Omental fat pad (tissue), 3 donors: ENCODE measurements at regions not wholly inside any gene's neighbourhood (a gene's known extent, or its start where the extent isn't known, plus 50 kb on each side); places are given as distances from the start of the nearest gene placed in this dataset.
"Not testable (repeated sequence)": the region's sequence is repeated elsewhere in the genome, so short reads cannot be mapped to it uniquely, and the experiment has no call there.

ENCODE experiments used
- ATAC-seq: fragments of 150-250 bp; one replicate; pipeline ENCODE4 v1.9.1; 2016; ENCODE audit warnings: mild to moderate bottlenecking, moderate library complexity; ENCODE audit not compliant: low FRiP score
- DNase-seq: peaks from one replicate; pipeline ENCODE4 v3.0.0-alpha.2; 2019; ENCODE audit warnings: low spot score
- TF ChIP-seq, protein P1 (sequence below), 3 donors: fragments of 450-650 bp; IDR thresholded peaks; one replicate each; pipeline ENCODE4 v1.5.1; 2016 to 2017; ENCODE audit warnings: antibody characterized with exemption in 3 of 3, mild to moderate bottlenecking in 3 of 3, moderate library complexity in 2 of 3

DNA sequence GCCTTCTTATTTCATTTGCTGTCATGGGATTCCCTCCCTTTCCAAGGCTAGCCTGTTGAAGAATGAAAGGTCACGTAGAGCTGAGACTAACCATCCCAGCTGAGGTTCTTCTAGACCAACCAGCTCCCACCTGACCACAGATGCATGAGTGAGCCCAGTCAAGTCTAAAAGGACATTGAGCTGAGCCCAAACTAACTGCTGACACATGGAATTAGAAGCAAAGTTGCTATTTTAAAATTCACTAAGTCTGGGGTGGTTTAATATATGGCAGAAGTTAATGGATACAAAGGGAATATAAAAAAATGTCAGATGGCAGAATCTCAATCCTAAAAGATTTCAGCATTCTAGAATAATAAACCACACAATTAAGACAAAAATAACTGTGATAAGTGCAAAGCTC, 118.9 kb upstream of the RASGEF1B start:
- TF ChIP-seq, protein P1, sequence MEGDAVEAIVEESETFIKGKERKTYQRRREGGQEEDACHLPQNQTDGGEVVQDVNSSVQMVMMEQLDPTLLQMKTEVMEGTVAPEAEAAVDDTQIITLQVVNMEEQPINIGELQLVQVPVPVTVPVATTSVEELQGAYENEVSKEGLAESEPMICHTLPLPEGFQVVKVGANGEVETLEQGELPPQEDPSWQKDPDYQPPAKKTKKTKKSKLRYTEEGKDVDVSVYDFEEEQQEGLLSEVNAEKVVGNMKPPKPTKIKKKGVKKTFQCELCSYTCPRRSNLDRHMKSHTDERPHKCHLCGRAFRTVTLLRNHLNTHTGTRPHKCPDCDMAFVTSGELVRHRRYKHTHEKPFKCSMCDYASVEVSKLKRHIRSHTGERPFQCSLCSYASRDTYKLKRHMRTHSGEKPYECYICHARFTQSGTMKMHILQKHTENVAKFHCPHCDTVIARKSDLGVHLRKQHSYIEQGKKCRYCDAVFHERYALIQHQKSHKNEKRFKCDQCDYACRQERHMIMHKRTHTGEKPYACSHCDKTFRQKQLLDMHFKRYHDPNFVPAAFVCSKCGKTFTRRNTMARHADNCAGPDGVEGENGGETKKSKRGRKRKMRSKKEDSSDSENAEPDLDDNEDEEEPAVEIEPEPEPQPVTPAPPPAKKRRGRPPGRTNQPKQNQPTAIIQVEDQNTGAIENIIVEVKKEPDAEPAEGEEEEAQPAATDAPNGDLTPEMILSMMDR (IDR thresholded peaks at IDR 0.05): no peak
- ATAC-seq (no peak), DNase-seq (no peak)

DNA sequence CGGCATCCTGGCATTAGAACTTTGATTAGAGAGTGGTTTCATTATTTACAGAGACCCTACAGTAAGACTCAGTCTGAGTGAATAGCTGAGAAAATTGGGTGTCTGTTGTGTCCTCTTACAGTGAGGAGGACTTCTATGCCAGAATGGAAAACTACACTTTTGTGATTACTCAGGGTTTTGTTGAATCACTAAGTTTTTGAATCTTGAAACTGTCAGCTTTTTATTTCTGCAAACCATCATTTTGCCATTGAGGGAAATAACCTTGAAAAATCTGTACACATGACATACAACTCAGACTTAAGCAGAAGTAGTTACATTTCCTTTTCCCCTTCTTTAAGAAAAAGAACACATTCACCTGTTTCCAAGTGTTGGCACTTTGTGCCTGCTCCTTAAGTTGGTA, 117.6 kb upstream of the RASGEF1B start:
- no peak for ATAC-seq
- TF ChIP-seq, protein P1 (IDR thresholded peaks at IDR 0.05): no peak

DNA sequence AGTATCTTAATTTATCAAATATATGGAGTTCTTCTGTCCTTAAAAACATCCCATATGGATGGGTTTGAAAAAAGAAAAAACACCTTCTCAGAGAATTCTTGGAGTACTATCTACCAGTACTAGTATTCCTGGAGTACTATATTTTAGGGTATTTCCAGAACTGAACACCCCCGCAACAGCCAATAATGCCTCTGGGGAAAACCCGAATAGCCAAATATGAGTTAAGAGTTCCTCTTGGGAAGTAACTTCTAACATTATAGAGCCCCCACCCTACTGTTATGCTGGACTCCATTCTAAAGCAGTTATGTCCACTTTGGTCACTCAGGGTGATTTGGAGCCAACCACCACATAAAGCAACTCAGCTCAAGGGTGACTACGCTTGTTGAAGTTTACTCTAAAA, 115.0 kb upstream of the RASGEF1B start:
- no peak for ATAC-seq
- TF ChIP-seq, protein P1 (IDR thresholded peaks at IDR 0.05): no peak
- no peak for DNase-seq

More for the DNA sequence above, 117.6 kb upstream of the RASGEF1B start:
- DNase-seq: no peak

DNA sequence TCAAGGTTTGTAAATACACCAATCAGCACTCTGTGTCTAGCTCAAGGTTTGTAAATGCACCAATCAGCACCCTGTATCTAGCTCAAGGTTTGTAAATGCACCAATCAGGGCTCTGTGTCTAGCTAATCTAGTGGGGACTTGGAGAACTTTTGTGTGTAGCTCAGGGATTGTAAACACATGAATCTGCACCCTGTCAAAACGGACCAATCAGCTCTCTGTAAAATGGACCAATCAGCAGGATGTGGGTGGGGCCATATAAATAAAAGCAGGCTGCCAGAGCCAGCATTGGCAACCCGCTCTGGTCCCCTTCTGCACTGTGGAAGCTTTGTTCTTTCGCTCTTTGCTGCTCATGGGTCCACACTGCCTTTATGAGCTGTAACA, 109.3 kb upstream of the RASGEF1B start:
- not testable (repeated sequence) for DNase-seq, ATAC-seq

DNA sequence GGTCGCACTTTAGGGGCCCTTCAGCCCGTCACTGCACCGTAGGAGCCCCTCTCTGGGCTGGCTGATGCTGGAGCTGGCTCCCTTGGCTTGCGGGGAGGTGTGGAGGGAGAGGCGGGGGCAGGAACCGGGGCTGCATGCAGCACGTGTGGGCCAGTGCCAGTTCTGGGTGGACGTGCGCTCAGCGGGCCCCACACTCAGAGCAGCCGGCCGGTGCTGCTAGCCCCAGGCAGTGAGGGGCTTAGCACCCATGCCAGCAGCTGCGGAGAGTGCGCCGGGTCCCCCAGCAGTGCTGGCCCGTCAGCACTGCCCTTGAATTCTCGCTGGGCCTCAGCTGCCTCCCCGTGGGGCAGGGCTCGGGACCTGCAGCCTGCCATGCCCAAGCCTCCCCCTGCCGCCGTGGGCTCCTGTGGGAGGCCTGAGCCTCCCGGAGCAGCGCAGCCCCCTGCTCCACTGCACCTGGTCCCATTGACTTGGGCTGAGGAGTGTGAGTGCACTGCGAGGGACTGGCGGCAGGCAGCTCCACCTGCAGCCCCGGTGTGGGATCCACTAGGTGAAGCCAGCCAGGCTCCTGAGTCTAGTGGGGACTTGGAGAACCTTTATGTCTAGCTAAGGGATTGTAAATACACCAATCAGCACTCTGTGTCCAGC, 108.8 kb upstream of the RASGEF1B start:
- TF ChIP-seq, protein P1 (IDR thresholded peaks at IDR 0.05): no peak
- DNase-seq: no peak
- no peak for ATAC-seq

DNA sequence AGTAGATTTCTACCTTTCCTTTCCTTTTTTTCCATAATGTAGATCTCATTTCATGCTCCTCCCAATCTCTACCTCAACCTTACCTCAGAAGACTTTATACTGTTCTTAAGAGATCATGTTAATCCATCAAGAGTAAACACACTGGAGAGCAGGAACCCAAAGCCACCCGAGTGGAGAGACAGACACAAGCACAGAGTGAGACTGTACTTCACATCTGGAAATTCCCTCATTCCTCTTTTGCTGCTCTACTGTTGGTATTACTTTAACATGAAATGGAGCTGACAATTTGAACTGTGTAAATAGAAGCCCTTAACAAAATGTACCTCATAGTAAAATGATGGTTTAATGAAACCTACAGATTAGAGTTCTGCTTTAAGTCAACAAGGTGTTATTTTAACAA, 105.7 kb upstream of the RASGEF1B start:
- no peak for DNase-seq
- TF ChIP-seq, protein P1 (IDR thresholded peaks at IDR 0.05): no peak
- no peak for ATAC-seq

DNA sequence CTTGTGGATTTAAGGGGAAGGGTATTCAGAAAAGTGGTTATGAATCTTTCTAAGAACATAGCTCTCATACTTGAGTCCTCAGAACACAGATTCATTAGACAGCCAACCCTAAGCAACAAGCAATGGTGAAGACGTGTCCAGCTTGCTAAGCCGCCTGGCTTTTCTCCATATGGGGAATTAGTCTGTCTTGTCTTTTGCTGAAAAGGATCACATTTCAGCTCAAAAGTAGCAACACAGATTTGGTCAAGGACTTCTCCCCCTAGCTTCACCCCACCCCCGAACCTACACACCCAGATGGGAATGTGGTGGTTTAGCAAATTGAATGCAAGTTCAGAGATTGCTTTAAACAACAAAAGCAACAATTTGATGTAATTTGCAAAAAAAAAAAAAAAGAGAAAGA, 103.3 kb upstream of the RASGEF1B start:
- TF ChIP-seq, protein P1 (IDR thresholded peaks at IDR 0.05): no peak
- ATAC-seq: no peak
- DNase-seq: no peak
